ENCODE measurements at regions not wholly inside any gene's neighbourhood (a gene's known extent, or its start where the extent isn't known, plus 50 kb on each side); places are given as distances from the start of the nearest gene placed in this dataset.

DNA sequence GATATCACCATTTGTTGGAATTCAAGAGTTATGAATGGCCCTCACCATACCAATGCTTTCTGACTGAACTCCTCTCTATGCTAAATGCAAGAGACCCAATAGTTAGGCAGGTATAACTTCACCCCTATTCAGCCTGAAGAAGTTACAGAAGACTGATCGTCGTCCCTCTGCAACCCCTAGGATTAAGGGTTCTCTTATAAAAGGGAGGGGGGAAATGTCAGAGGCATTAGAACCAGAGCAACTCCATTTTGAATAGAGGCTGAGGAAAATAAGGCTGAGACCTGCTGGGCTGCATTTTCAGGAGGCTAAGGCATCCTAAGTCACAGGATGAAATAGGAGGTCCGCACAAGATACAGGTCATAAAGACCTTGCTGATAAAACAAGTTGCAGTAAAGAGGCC, 494.3 kb downstream of the SPRY1 start:
- H3K27ac ChIP-seq = no peak overlapping the region
- TF ChIP-seq ZFX (IDR thresholded peaks at IDR 0.05; ENCODE audit: borderline replicate concordance) = no peak
- no peak for TF ChIP-seq CTCF (IDR thresholded peaks at IDR 0.05)

DNA sequence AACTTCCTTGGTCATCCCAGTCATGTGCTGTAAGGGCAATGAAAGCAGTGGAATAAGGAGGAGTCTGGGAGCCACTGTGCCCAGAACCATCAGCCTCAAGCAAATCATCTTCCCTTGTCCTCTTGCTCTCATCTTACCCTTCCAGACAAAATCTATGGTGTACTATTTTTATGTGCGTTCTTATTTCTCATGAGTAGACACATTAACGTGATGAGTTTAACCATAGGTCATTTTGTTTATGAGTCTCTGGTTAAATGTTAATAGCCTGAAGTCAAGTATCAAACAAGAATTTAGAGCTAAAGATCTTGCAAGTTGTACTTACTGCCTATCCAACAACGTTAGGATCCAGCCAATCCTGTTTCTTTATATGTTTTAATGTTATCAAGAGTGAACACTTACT, 495.3 kb downstream of the SPRY1 start:
- H3K27ac ChIP-seq = no peak overlapping the region
- TF ChIP-seq ZFX (IDR thresholded peaks at IDR 0.05; ENCODE audit: borderline replicate concordance) (no peak), CTCF (IDR thresholded peaks at IDR 0.05) (no peak)

DNA sequence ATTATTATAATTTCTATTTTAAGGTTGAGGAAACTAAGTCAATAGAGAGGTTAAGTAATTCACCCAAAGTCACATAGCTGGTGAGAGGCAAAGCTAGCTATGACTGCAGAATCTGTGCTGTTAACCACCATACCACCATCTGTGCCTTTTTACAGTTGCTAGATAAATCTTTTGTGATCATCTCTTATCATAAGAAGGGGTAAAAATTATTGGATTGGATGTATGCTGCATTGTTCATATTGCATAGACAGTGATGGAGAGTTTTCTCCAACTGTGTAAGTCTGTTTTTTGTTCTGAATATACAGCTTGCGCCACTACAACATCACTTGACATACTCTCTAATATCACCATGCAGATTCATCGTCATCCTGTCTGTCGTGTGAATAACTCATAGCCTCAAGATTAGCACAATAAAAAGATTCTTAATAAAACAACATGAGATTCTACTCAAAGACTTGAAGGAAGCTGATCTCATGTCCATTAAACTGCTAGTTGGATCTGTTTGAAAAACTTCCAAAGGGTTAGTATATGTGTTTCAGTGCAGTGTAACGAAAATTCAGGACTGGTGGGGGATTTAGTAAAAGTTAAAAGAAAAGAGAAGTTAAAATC, 495.9 kb downstream of the SPRY1 start:
- TF ChIP-seq ZFX (IDR thresholded peaks at IDR 0.05; ENCODE audit: borderline replicate concordance) (no peak), CTCF (IDR thresholded peaks at IDR 0.05) (no peak)
- no peak overlapping the region for H3K27ac ChIP-seq

DNA sequence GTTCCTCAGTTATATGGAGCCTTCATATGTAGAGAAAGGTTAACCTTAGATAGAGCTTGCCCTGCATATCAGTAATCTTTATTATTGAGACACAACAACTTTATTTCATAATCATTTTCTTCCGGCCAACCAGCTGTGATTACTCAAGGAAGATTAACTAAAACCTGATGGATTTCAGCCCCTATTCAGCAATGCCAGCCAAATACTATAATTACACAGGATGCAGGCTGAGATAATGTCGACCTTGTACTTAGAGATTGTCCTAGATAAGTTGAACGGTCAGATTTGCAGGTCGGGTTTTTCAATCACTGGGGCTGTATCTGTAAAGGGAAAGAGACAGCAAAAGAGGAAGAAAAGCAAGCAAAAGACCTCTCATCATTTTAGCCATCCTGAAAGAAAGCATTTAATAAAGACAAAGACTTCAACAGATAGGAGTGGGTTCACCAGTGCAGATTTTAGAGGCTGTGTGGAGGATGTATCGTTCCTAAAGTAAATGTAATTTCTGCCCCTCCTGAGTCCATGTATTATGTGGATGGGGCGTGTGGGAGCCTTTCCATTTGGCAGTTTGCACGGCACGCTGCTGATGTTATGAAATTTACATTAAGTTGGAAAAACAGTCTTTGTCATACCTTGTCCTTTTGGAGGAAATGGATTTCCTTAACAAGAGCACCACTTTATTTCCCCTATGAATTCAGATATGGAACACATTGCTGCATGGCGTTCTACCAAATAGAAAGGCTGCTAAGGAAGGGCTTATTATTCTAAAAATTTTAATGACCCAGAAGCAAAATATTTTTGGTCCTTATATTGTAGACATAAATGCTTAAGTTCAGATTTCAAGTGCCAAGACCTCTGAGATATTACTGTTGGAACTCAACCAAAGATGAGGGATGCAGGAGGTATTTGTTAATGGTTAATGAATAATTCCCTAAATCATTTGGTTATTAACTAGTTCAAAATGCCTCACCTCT, 496.7 kb downstream of the SPRY1 start:
- H3K27ac ChIP-seq = no peak overlapping the region
- TF ChIP-seq ZFX (IDR thresholded peaks at IDR 0.05; ENCODE audit: borderline replicate concordance) (no peak), CTCF (IDR thresholded peaks at IDR 0.05) (no peak)

GRCh38 chr4:123896446-123897071, 500.0 kb downstream of the SPRY1 start:
- TF ChIP-seq CTCF (IDR thresholded peaks at IDR 0.05) (no peak), ZFX (IDR thresholded peaks at IDR 0.05; ENCODE audit: borderline replicate concordance) (no peak)
- H3K27ac ChIP-seq = no peak overlapping the region

GRCh38 chr4:123898946-123899666, 502.5 kb downstream of the SPRY1 start:
- TF ChIP-seq CTCF (IDR thresholded peaks at IDR 0.05) (no peak), ZFX (IDR thresholded peaks at IDR 0.05; ENCODE audit: borderline replicate concordance) (no peak)
- no peak overlapping the region for H3K27ac ChIP-seq

All from 22Rv1 (cell line).